Gastrocnemius medialis (tissue), 4 donors: ENCODE measurements at regions not wholly inside any gene's neighbourhood (a gene's known extent, or its start where the extent isn't known, plus 50 kb on each side); places are given as distances from the start of the nearest gene placed in this dataset.

Source experiments
- ATAC-seq, 2 donors: fragments of 150-250 bp; one replicate each; pipeline ENCODE4 v1.9.1; 2016
- DNase-seq, 2 donors: peaks; one replicate each; pipeline ENCODE4 v3.0.0-alpha.2; 2019
- H3K27ac ChIP-seq, 4 donors: fragments of 200-600 bp; sonication (generic); 1 replicate in 1 of 4; 2 replicates in 3 of 4; pipeline ENCODE4 v1.5.1; 2016 to 2018; ENCODE audit warnings: mild to moderate bottlenecking in 2 of 4, moderate library complexity in 1 of 4
- H3K27me3 ChIP-seq, 3 donors: fragments of 200-600 bp; sonication (generic) in 2 of 3; 1 replicate in 1 of 3; 2 replicates in 2 of 3; pipeline versions ENCODE4 v1.5.1 to v1.6.0; 2016 to 2019; ENCODE audit warnings: mild to moderate bottlenecking in 1 of 3, moderate library complexity in 1 of 3
- H3K36me3 ChIP-seq, 2 donors: fragments of 200-600 bp; sonication (generic) in 1 of 2; one replicate each; pipeline ENCODE4 v1.5.1; 2017 to 2018
- H3K4me1 ChIP-seq, 2 donors: fragments of 200-600 bp; sonication (generic) in 1 of 2; one replicate each; pipeline ENCODE4 v1.5.1; 2016 to 2017; ENCODE audit warnings: mild to moderate bottlenecking in 2 of 2
- H3K4me3 ChIP-seq, 4 donors: fragments of 200-600 bp; sonication (generic) in 3 of 4; 1 replicate in 1 of 4; 2 replicates in 3 of 4; pipeline ENCODE4 v1.5.1; 2016 to 2019; ENCODE audit warnings: mild to moderate bottlenecking in 2 of 4
- H3K9me3 ChIP-seq, 3 donors: fragments of 200-600 bp; sonication (generic) in 2 of 3; 1 replicate in 1 of 3; 2 replicates in 2 of 3; pipeline ENCODE4 v1.5.1; 2016 to 2019
- CTCF ChIP-seq, 5 experiments: fragments of 450-650 bp in 3 of 5; fragments of 200-600 bp in 2 of 5; sonication (generic) in 2 of 5; IDR thresholded peaks in 4 of 5; conservative IDR thresholded peaks in 1 of 5; 1 replicate in 4 of 5; 2 replicates in 1 of 5; pipeline ENCODE4 v1.5.1; 2016 to 2019; ENCODE audit warnings: antibody characterized with exemption in 5 of 5, mild to moderate bottlenecking in 3 of 5, moderate library complexity in 3 of 5
- POLR2A ChIP-seq, 2 donors: fragments of 450-650 bp; IDR thresholded peaks; one replicate each; pipeline ENCODE4 v1.6.1; 2017; ENCODE audit warnings: antibody characterized with exemption in 2 of 2, mild to moderate bottlenecking in 2 of 2, moderate library complexity in 2 of 2
- in situ Hi-C, 4 donors: fragments of 200-750 bp; cut with MboI; loops; one replicate each; pipeline versions ENCODE4 v1.15.0 to v1.8.0; 2017; ENCODE audit warnings: low sequenced_read_pairs in 4 of 4
- intact Hi-C: fragments of 100-400 bp; cut with DNase I; formaldehyde crosslinking; loops from one replicate; pipeline ENCODE4 v1.15.1; 2023; ENCODE audit warnings: low total_unique reads

- no peaks in the 10 kb centered on the region for H3K36me3 ChIP-seq
- H3K27ac ChIP-seq, result no peak overlapping the region
- no peak for TF ChIP-seq POLR2A (IDR thresholded peaks at IDR 0.05)
- TF ChIP-seq CTCF (IDR thresholded peaks at IDR 0.05 in 4 of 5, conservative IDR thresholded peaks at IDR 0.05 in 1 of 5), result no peak
- no peaks in the 10 kb centered on the region for H3K9me3 ChIP-seq
- intact Hi-C loops, result no loop called here
- H3K27me3 ChIP-seq, result no peaks in the 10 kb centered on the region
- H3K4me1 ChIP-seq, result no peaks in the 10 kb centered on the region
- in situ Hi-C loops, result no loop called here
- ATAC-seq (no peak), DNase-seq (no peak)
- H3K4me3 ChIP-seq, result no peak overlapping the region
These were observed 553.6 kb upstream of the FSIP2 start for GRCh38 chr2:185185044-185185443.

GRCh38 chr2:185187421-185187820 lies 551.2 kb upstream of the FSIP2 start:
- no peaks in the 10 kb centered on the region for H3K4me1 ChIP-seq
- no peak overlapping the region for H3K4me3 ChIP-seq
- no peak for TF ChIP-seq CTCF (IDR thresholded peaks at IDR 0.05 in 4 of 5, conservative IDR thresholded peaks at IDR 0.05 in 1 of 5)
- TF ChIP-seq POLR2A (IDR thresholded peaks at IDR 0.05), result no peak
- ATAC-seq (no peak), DNase-seq (no peak)
- H3K36me3 ChIP-seq, result no peaks in the 10 kb centered on the region
- no peak overlapping the region for H3K27ac ChIP-seq
- no peaks in the 10 kb centered on the region for H3K27me3 ChIP-seq
- no peaks in the 10 kb centered on the region for H3K9me3 ChIP-seq
- in situ Hi-C loops, result no loop called here
- intact Hi-C loops, result no loop called here

GRCh38 chr2:185188656-185189055 lies 549.9 kb upstream of the FSIP2 start:
- no peak for TF ChIP-seq CTCF (IDR thresholded peaks at IDR 0.05 in 4 of 5, conservative IDR thresholded peaks at IDR 0.05 in 1 of 5)
- TF ChIP-seq POLR2A (IDR thresholded peaks at IDR 0.05), result no peak
- Histone ChIP-seq H3K9me3 (no peaks in the 10 kb centered on the region), H3K36me3 (no peaks in the 10 kb centered on the region), H3K4me3 (no peak overlapping the region), H3K27ac (no peak overlapping the region), H3K4me1 (no peaks in the 10 kb centered on the region), H3K27me3 (no peaks in the 10 kb centered on the region)
- ATAC-seq (no peak), DNase-seq (no peak)
- intact Hi-C loops, result no loop called here
- in situ Hi-C loops, result no loop called here

- in situ Hi-C loops, result no loop called here
- H3K27me3 ChIP-seq, result no peaks in the 10 kb centered on the region
- no peaks in the 10 kb centered on the region for H3K36me3 ChIP-seq
- intact Hi-C loops, result no loop called here
- no peaks in the 10 kb centered on the region for H3K9me3 ChIP-seq
- TF ChIP-seq POLR2A (IDR thresholded peaks at IDR 0.05) (no peak), CTCF (IDR thresholded peaks at IDR 0.05 in 4 of 5, conservative IDR thresholded peaks at IDR 0.05 in 1 of 5) (no peak)
- DNase-seq (no peak), ATAC-seq (no peak)
- no peak overlapping the region for H3K4me3 ChIP-seq
- H3K27ac ChIP-seq, result no peak overlapping the region
- no peaks in the 10 kb centered on the region for H3K4me1 ChIP-seq
These were observed 537.5 kb upstream of the FSIP2 start for GRCh38 chr2:185201063-185201462.

- H3K9me3 ChIP-seq, result no peaks in the 10 kb centered on the region
- intact Hi-C loops (no loop called here), in situ Hi-C loops (no loop called here)
- H3K36me3 ChIP-seq, result no peaks in the 10 kb centered on the region
- DNase-seq, result no peak
- H3K27ac ChIP-seq, result no peak overlapping the region
- H3K4me3 ChIP-seq, result no peak overlapping the region
- ATAC-seq, result no peak
- no peaks in the 10 kb centered on the region for H3K27me3 ChIP-seq
- TF ChIP-seq CTCF (IDR thresholded peaks at IDR 0.05 in 4 of 5, conservative IDR thresholded peaks at IDR 0.05 in 1 of 5), result no peak
- TF ChIP-seq POLR2A (IDR thresholded peaks at IDR 0.05), result no peak
- H3K4me1 ChIP-seq, result no peaks in the 10 kb centered on the region
These were observed 536.2 kb upstream of the FSIP2 start for GRCh38 chr2:185202381-185202780.
